GM12875 (cell line): ENCODE measurements at regions not wholly inside any gene's neighbourhood (a gene's known extent, or its start where the extent isn't known, plus 50 kb on each side); places are given as distances from the start of the nearest gene placed in this dataset.
"Not testable (repeated sequence)": the region's sequence is repeated elsewhere in the genome, so short reads cannot be mapped to it uniquely, and the experiment has no call there.

Experiments
- H3K4me3 ChIP-seq: one replicate; pipeline ENCODE4 v1.5.1; 2011; ENCODE audit warnings: low read depth, low read length, control low read depth
- CTCF ChIP-seq: IDR thresholded peaks from 2 replicates; pipeline ENCODE4 v1.5.1; 2011; ENCODE audit warnings: low read depth, mild to moderate bottlenecking, control low read depth, inconsistent platforms, low read length, moderate library complexity, borderline replicate concordance; ENCODE audit not compliant: insufficient read depth

DNA sequence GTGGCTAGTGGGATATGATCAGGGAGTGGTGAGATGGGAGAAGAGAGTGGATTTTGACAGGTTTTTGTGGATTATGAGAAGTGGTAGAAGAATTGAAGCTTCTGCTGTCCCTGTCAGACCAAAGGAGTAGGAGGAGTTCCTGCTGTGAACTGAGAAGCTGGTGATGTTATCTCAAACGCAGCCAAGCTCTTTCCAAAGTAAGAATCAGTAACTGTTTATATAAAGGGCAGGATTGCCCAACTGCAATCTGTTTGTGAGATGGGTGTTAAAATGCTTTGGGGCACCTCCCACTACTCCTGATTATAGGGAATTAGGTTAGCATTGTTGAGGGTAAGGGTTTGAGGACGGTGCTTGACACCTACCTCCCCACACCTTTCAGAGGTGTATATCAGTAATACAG lies 60.5 kb upstream of the USP25 start:
- TF ChIP-seq CTCF = no peak
- H3K4me3 ChIP-seq = no peak overlapping the region

GRCh38 chr21:15671188-15671587 lies 58.6 kb upstream of the USP25 start:
- no peak overlapping the region for H3K4me3 ChIP-seq
- no peak for TF ChIP-seq CTCF

- not testable (repeated sequence) for H3K4me3 ChIP-seq
Measured at GRCh38 chr21:15672578-15672977, 57.2 kb upstream of the USP25 start.

DNA sequence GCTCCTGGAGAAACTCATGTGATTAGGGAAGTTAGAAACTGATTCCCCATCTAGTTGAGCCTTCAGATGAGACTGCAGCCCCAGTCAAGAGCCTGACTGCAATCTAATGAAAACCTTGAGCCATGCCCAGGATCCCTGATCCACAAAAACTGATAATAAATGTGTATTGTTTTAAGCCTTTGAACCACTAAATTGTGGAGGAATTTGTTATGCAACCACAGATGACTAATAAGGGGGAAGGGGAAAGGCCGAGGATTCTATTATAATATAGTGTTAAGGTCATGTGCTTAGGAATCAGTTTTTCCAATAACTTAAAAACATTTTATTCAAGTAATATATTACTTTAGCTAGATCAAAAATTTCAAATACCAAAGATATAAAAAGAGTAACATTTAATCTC lies 52.8 kb upstream of the USP25 start:
- H3K4me3 ChIP-seq = no peak overlapping the region
- TF ChIP-seq CTCF = no peak

- TF ChIP-seq CTCF = no peak
- no peak overlapping the region for H3K4me3 ChIP-seq
Measured at GRCh38 chr21:15679630-15680029, 50.2 kb upstream of the USP25 start.
